ENCODE measurements at regions not wholly inside any gene's neighbourhood (a gene's known extent, or its start where the extent isn't known, plus 50 kb on each side); places are given as distances from the start of the nearest gene placed in this dataset.
"Not testable (repeated sequence)": the region's sequence is repeated elsewhere in the genome, so short reads cannot be mapped to it uniquely, and the experiment has no call there.

DNA sequence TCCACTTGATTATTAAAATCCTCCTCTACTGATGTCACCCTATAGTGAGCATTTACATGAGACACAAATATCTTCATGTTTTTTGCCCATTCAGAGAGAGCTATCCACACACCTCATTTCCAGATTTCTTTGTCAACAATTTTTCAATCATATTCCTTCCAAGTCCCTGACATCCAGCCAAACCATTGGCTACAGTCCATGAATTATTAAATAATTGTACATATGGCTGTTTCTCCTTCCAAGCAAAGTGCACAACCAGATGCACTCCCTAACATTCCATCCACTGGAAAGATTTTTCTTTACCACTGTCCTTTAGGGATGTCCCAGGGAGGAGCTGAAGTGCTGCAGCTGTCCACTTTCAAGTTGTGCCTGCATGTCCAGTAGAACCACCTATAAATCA lies 328.0 kb upstream of the MDFIC2 start:
- TF ChIP-seq CTCF (conservative IDR thresholded peaks at IDR 0.05; ENCODE audit: low read depth, low read length) = no peak
- no peak overlapping the region for H3K4me3 ChIP-seq (ENCODE audit: low read length)
- DNase-seq (ENCODE audit: low read depth) = no peak

- DNase-seq (ENCODE audit: low read depth) = no peak
- TF ChIP-seq CTCF (conservative IDR thresholded peaks at IDR 0.05; ENCODE audit: low read depth, low read length) = no peak
- no peak overlapping the region for H3K4me3 ChIP-seq (ENCODE audit: low read length)
These were observed 322.9 kb upstream of the MDFIC2 start for GRCh38 chr3:70635301-70635700.

- H3K4me3 ChIP-seq (ENCODE audit: low read length) = no peak overlapping the region
- no peak for DNase-seq (ENCODE audit: low read depth)
- TF ChIP-seq CTCF (conservative IDR thresholded peaks at IDR 0.05; ENCODE audit: low read depth, low read length) = no peak
These were observed 319.4 kb upstream of the MDFIC2 start for GRCh38 chr3:70631716-70632307.

DNA sequence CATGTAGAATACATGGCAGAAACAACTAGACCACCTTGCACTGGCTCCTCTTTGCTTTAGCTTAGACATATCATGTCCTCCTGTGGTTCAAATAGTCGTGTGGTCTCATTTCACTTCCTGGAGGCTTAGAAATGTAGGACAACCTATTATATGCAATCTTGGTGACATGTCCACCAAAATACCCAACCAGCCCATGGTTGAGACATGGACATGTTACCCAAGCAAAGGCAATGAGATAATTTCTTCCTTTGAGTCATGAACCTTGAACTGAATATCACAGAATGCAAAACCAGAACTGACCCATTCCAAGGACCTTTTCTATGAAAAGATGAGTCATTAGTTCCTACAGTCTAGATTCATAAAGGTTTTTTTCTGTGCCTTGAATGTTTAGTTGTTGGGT lies 309.0 kb upstream of the MDFIC2 start:
- DNase-seq (ENCODE audit: low read depth) = no peak
- no peak for TF ChIP-seq CTCF (conservative IDR thresholded peaks at IDR 0.05; ENCODE audit: low read depth, low read length)

DNA sequence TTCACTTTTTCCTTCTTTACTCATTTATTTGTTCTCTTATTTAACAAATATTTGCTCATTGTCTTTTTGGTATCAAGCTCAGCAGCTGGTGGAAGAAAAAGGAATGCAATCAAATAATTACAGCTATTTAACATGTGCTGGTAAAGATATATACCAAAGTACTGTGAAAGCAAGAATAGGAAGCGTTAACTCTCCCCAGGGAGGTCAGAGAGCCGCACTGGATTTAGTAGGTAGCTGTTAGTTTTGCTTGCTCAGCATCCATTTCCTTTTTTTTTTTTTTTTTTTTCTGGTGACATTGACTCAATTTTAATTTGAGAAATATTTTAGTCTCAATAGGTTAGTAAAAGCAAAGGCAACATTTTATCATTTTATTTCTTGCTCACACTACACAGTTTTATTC lies 308.5 kb upstream of the MDFIC2 start:
- DNase-seq (ENCODE audit: low read depth) = no peak
- no peak for TF ChIP-seq CTCF (conservative IDR thresholded peaks at IDR 0.05; ENCODE audit: low read depth, low read length)
- H3K4me3 ChIP-seq (ENCODE audit: low read length) = no peak overlapping the region

More for the DNA sequence above, 309.0 kb upstream of the MDFIC2 start:
- H3K4me3 ChIP-seq (ENCODE audit: low read length) = no peak overlapping the region

DNA sequence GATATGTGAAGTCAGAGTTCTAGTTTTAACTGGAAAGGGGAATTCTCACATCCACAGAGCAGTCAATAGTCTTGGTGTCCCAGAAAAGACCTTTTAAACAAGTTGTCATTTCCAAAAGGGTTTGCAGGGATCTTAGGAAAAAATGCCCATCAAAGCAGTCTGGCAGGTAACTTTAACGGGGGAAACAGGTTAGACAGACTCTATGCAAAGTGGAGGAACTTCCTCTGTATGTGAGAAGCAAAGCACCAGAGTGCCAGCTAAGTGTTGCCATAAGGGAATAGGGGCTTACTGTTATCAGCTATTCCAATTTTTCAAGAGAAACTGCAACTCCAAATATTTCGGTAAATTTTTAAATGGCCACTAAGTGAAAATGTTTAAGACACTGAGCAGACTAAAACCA lies 307.9 kb upstream of the MDFIC2 start:
- TF ChIP-seq CTCF (conservative IDR thresholded peaks at IDR 0.05; ENCODE audit: low read depth, low read length) = no peak
- no peak overlapping the region for H3K4me3 ChIP-seq (ENCODE audit: low read length)
- no peak for DNase-seq (ENCODE audit: low read depth)

GRCh38 chr3:70618151-70618550 lies 305.7 kb upstream of the MDFIC2 start:
- H3K4me3 ChIP-seq (ENCODE audit: low read length) = no peak overlapping the region
- no peak for DNase-seq (ENCODE audit: low read depth)
- no peak for TF ChIP-seq CTCF (conservative IDR thresholded peaks at IDR 0.05; ENCODE audit: low read depth, low read length)

- H3K4me3 ChIP-seq (ENCODE audit: low read length); DNase-seq (ENCODE audit: low read depth): not testable (repeated sequence)
These were observed 304.9 kb upstream of the MDFIC2 start for GRCh38 chr3:70617349-70617748.
